Activated effector memory CD4-positive, alpha-beta T cell treated with Interleukin-2 at 50 U/mL for 16 hours (primary cell): ENCODE measurements at regions not wholly inside any gene's neighbourhood (a gene's known extent, or its start where the extent isn't known, plus 50 kb on each side); places are given as distances from the start of the nearest gene placed in this dataset.

Experiments
- DNase-seq: peaks from one replicate; pipeline ENCODE4 v3.0.0-alpha.2; 2020

GRCh38 chr5:72615061-72615460 lies 107.9 kb upstream of the ZNF366 start:
- no peak for DNase-seq

- no peak for DNase-seq
These were observed 106.3 kb upstream of the ZNF366 start for GRCh38 chr5:72613515-72613914.

DNA sequence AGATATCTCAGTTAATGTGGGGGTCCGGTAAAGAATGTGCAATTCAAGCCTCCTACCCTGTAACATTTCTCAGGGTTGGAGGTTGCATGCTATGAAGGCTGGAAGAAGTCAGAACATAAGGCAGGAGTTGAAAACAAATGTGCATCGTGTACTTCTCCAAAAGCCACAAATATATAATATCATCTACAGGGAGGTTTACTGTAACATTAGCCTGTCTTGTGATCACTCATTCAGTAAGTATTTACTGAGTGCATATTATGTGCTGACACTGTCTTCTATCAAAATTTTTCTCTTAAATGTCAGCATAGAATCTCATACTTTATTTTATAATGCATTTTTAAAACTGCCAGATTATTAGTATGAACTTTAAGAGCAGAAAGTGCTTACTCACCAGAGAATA lies 105.6 kb upstream of the ZNF366 start:
- DNase-seq, result no peak

- DNase-seq, result peak; percentile 7
These were observed 104.0 kb upstream of the ZNF366 start for GRCh38 chr5:72611118-72611730.

GRCh38 chr5:72608926-72609325 lies 101.7 kb upstream of the ZNF366 start:
- DNase-seq, result no peak

DNA sequence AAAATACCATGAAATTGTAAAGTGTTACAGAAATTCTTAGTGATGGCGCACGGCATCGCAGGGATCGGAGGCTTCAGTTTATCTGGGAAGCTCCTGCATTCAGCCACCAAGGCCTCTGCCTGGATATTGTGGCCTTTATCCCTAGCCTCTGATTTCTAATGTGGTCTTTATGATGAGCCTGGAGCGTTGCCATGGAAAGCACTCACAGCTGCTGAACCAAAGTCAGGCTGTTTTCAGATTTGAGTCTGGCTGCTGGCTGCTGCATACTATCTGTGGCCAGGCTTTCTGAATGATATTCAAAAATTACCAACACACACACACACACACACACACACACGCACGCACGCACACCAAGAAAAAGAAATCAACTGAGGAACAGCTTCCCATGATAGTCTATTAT lies 101.1 kb upstream of the ZNF366 start:
- no peak for DNase-seq

GRCh38 chr5:72607381-72607780 lies 100.2 kb upstream of the ZNF366 start:
- no peak for DNase-seq

- DNase-seq, result no peak
These were observed 99.3 kb upstream of the ZNF366 start for GRCh38 chr5:72606525-72606924.

DNA sequence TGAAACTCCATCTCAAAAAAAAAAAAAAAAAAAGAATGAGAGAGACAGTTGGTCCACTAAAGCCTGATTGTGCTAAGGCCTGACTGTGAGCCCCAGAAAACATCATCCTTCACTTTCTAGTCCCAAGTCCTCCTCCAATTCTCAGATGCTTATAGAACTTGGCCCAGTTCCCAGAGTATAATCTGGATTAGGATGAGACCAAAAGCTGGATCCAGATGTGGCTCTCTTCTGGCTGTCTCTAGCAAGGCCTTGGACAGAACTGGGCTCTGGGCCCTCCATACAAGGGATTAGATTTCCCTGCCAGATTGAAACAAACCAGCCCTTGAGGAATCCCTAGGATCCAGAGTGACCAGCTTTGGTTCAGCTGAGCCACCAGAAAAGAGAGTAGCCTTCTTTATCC lies 98.4 kb upstream of the ZNF366 start:
- DNase-seq, result no peak

- no peak for DNase-seq
These were observed 97.6 kb upstream of the ZNF366 start for GRCh38 chr5:72604798-72605154.

- no peak for DNase-seq
These were observed 97.0 kb upstream of the ZNF366 start for GRCh38 chr5:72604111-72604797.

- no peak for DNase-seq
These were observed 95.8 kb upstream of the ZNF366 start for GRCh38 chr5:72602696-72603685.

GRCh38 chr5:72601861-72602260 lies 94.7 kb upstream of the ZNF366 start:
- no peak for DNase-seq

- no peak for DNase-seq
These were observed 93.3 kb upstream of the ZNF366 start for GRCh38 chr5:72600391-72600981.

- no peak for DNase-seq
These were observed 92.5 kb upstream of the ZNF366 start for GRCh38 chr5:72599519-72600370.

DNA sequence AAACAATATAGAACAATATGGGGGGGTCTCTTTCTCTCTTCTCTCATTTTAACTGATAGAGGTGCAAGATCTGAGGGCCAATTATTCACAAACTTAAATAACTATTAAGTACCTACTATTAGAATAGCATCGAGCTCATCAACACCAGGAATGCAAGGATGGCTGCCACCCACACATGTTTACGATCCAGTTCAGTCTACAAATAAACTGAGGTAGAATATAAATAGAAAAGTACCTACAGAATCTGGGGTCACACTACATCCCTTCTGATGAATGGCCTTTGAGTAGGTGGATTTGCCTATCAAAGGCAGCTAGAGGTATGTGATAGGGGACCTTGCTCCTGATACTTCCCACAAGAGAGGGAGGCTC lies 91.8 kb upstream of the ZNF366 start:
- DNase-seq, result no peak

- DNase-seq, result no peak
These were observed 91.3 kb upstream of the ZNF366 start for GRCh38 chr5:72598401-72599064.

DNA sequence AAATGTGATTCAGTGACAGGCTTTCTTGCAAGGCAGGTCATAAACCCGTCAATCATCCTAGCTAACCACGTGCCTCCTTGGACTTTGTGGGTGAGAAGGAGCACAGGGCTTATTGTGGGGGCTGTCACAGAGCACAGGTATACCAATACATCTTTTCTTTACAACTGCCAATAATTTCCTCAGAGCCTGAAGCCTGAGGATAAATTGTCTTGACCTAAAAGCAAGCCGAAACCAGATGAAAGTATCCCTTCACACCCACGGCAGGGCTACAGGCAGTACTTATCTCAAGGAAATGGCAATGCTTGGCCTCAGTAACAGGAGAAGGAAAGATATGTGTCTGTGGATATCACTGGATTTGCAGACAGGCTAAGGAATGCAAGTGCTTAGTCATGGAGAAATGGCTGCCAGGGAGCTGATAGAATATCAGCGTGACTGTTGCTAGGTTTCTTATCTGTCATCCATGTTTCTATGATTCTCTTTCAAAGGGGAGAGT lies 90.3 kb upstream of the ZNF366 start:
- DNase-seq, result no peak

DNA sequence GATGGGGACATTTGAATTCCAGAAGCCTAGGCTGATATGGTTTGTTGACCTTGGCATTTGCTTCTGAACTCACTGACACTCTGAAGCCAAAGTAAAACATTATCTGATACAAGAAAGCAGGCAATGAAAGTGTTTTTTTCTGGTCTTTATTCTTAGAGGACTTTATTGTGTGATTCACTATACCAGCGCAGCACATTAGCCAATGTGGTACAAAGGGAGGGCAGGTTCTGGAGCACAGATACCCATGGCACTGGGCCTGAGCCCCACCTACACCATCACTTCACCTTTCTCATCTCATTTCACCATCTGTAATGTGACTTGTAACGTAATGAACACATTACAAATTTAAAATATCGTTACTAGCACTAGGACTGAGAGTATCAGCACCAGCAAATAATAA lies 89.7 kb upstream of the ZNF366 start:
- no peak for DNase-seq

DNA sequence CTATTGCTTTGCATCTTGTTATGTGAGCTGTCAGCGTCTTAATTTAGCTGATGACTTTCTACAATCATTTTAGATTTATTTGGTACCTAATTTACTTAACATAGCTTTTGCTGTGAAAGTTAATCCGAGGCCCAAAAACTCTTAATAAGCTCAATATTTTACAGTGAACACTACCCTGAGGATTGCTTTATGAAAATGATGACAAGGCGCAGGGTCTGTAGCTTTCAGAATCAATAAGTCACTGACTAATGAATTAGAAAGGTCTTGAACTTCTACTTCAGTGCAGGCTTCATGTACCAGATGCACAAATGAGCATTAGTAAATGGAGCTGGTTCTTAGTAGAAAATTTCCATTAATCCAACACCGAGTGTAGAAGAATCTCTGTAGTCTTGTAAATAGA lies 81.4 kb upstream of the ZNF366 start:
- DNase-seq, result no peak

DNA sequence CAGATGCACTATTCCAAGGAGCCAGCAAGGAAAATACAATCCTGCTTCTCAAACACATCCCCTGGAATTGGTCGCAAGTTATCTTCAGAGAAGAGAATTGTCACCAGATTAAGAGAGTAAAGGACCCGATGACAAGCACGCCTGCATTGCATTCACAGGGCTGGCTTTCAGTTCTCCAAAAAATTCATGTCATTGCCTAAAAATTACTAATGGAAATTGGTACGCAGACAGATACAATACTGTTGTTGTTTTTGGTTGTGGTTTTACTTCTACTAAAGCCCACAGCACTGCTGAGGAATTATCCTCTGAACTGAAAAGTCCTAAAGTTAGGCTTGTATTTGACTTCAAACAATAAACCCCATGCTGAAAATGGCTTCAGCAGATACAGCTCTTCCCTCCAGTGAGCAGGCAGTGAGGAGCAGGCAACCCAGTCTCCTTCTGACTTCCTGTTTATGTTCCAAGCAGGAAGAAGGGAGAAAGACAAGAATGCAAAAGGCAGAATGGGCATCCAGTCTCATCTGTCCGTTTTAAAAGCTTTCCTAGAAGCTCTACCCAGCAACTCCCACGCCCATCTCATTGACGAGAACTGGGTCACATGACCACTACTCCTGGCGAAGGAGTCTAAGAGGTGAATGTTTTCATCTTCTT lies 80.6 kb upstream of the ZNF366 start:
- no peak for DNase-seq
